ENCODE measurements at regions not wholly inside any gene's neighbourhood (a gene's known extent, or its start where the extent isn't known, plus 50 kb on each side); places are given as distances from the start of the nearest gene placed in this dataset.

DNA sequence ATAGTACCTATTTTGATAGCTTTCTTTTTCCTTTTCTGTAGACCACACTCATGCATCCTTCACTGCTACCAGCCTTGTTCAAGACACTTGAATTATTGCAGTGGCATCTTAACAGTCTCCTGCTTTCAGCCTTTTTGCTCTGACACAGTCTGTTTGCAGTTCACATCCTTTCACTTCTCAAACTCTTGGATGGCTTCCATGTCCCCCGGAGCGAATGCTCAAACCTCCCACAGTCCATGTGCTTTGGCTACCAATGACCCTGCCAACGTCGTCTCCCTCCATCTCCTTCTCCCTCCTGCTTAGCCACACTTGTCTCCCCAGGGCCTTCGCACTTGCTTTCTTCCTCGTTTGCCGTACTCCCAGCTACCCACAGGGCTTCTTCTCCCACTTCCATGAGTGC is 270.0 kb upstream of the ZFP64 start:
- TF ChIP-seq EZH2phosphoT487 (IDR thresholded peaks at IDR 0.05) (no peak), EZH2 (IDR thresholded peaks at IDR 0.05) (no peak), CTCF (IDR thresholded peaks at IDR 0.05) (no peak)
